ENCODE measurements at regions not wholly inside any gene's neighbourhood (a gene's known extent, or its start where the extent isn't known, plus 50 kb on each side); places are given as distances from the start of the nearest gene placed in this dataset.

DNA sequence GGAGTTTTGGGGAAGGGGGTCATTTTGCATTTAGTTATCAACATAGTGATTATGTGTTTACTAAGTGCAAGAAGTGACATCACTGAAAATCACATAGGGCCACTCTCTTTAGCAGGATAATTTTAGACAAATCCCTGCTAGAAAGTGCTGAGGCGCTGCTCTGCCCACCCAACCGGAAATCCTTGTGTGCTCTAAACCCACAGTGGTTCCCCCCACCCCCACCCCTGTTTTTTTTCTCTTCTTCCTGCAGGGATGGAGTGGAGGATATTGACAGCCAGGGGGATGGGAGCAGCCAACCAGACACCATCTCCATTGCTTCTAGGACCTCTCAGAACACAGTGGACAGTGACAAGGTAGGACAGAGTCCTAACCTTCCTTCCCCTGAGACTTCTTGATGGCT lies 234.2 kb upstream of the UMPS start:
- TF ChIP-seq, protein P1, sequence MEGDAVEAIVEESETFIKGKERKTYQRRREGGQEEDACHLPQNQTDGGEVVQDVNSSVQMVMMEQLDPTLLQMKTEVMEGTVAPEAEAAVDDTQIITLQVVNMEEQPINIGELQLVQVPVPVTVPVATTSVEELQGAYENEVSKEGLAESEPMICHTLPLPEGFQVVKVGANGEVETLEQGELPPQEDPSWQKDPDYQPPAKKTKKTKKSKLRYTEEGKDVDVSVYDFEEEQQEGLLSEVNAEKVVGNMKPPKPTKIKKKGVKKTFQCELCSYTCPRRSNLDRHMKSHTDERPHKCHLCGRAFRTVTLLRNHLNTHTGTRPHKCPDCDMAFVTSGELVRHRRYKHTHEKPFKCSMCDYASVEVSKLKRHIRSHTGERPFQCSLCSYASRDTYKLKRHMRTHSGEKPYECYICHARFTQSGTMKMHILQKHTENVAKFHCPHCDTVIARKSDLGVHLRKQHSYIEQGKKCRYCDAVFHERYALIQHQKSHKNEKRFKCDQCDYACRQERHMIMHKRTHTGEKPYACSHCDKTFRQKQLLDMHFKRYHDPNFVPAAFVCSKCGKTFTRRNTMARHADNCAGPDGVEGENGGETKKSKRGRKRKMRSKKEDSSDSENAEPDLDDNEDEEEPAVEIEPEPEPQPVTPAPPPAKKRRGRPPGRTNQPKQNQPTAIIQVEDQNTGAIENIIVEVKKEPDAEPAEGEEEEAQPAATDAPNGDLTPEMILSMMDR (IDR thresholded peaks at IDR 0.05; ENCODE audit: control extremely low read depth in 1 of 3, insufficient read depth in 1 of 3, low read depth in 1 of 3, low read length in 3 of 3) = no peak
- TF ChIP-seq POLR2A (IDR thresholded peaks at IDR 0.05; ENCODE audit: control extremely low read depth in 1 of 2, low read depth in 2 of 2, low read length in 2 of 2) (no peak), NANOG (IDR thresholded peaks at IDR 0.05; ENCODE audit: insufficient read depth, low read depth, low read length, poor library complexity, severe bottlenecking) (no peak), ASH2L (IDR thresholded peaks at IDR 0.05; ENCODE audit: low read length) (no peak), MAFK (IDR thresholded peaks at IDR 0.05; ENCODE audit: low read depth, low read length) (no peak), SP2 (IDR thresholded peaks at IDR 0.05; ENCODE audit: low read length) (no peak), KDM1A (IDR thresholded peaks at IDR 0.05; ENCODE audit: borderline replicate concordance, low read length) (no peak), CREB1 (IDR thresholded peaks at IDR 0.05) (no peak), CTBP2 (IDR thresholded peaks at IDR 0.05; ENCODE audit: borderline replicate concordance, insufficient read depth, insufficient read length, low read length) (no peak), EGR1 (IDR thresholded peaks at IDR 0.05; ENCODE audit: borderline replicate concordance, low read depth, low read length) (no peak), JUND (IDR thresholded peaks at IDR 0.05; ENCODE audit: low read length) (no peak), POLR2AphosphoS5 (IDR thresholded peaks at IDR 0.05; ENCODE audit: low read depth, low read length) (no peak)
- TF ChIP-seq, protein P2, sequence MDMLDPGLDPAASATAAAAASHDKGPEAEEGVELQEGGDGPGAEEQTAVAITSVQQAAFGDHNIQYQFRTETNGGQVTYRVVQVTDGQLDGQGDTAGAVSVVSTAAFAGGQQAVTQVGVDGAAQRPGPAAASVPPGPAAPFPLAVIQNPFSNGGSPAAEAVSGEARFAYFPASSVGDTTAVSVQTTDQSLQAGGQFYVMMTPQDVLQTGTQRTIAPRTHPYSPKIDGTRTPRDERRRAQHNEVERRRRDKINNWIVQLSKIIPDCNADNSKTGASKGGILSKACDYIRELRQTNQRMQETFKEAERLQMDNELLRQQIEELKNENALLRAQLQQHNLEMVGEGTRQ (IDR thresholded peaks at IDR 0.05; ENCODE audit: low read length) = no peak
- TF ChIP-seq, protein P3, sequence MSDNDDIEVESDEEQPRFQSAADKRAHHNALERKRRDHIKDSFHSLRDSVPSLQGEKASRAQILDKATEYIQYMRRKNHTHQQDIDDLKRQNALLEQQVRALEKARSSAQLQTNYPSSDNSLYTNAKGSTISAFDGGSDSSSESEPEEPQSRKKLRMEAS (IDR thresholded peaks at IDR 0.05) = no peak
